ENCODE measurements at regions not wholly inside any gene's neighbourhood (a gene's known extent, or its start where the extent isn't known, plus 50 kb on each side); places are given as distances from the start of the nearest gene placed in this dataset.
"Not testable (repeated sequence)": the region's sequence is repeated elsewhere in the genome, so short reads cannot be mapped to it uniquely, and the experiment has no call there.

- Histone ChIP-seq H3K4me3 (no peak overlapping the region), H3K27me3 (peaks cover 5% of the 10 kb centered on the region), H3K27ac (no peak overlapping the region), H3K9me3 (no peaks in the 10 kb centered on the region), H3K4me1 (no peaks in the 10 kb centered on the region), H3K36me3 (no peaks in the 10 kb centered on the region)
- TF ChIP-seq CTCF (IDR thresholded peaks at IDR 0.05) (no peak), EP300 (IDR thresholded peaks at IDR 0.05) (no peak), POLR2AphosphoS5 (IDR thresholded peaks at IDR 0.05) (no peak), POLR2A (IDR thresholded peaks at IDR 0.05) (no peak)
- 93% methylated on average over 4 of the region's 5 CpGs; no CpG with 5 or more reads in 1 of the 2 donors for WGBS, 2 donors (ENCODE audit: low coverage in 1 of 2)
- ATAC-seq: no peak
These were observed 100.2 kb upstream of the PPM1J start for GRCh38 chr1:112815376-112815775.

GRCh38 chr1:112814645-112815044 lies 99.5 kb upstream of the PPM1J start:
- not testable (repeated sequence) for H3K4me3 ChIP-seq, H3K27ac ChIP-seq, H3K27me3 ChIP-seq, H3K36me3 ChIP-seq, ATAC-seq, H3K9me3 ChIP-seq, H3K4me1 ChIP-seq
- WGBS, 2 donors (ENCODE audit: low coverage in 1 of 2): 83 to 94% methylated on average over 8 of the region's 8 CpGs

- Histone ChIP-seq H3K4me1 (no peaks in the 10 kb centered on the region), H3K4me3 (no peak overlapping the region), H3K27ac (no peak overlapping the region), H3K27me3 (peaks cover 8% of the 10 kb centered on the region), H3K9me3 (no peaks in the 10 kb centered on the region), H3K36me3 (no peaks in the 10 kb centered on the region)
- peak; percentile 36 for ATAC-seq
- TF ChIP-seq POLR2A (IDR thresholded peaks at IDR 0.05) (no peak), POLR2AphosphoS5 (IDR thresholded peaks at IDR 0.05) (no peak), CTCF (IDR thresholded peaks at IDR 0.05) (peak; percentile 15 to 71 (median 47)), EP300 (IDR thresholded peaks at IDR 0.05) (no peak)
- 26 to 30% methylated on average over 6 to 7 of the region's 8 CpGs for WGBS, 2 donors (ENCODE audit: low coverage in 1 of 2)
These were observed 93.9 kb upstream of the PPM1J start for GRCh38 chr1:112808861-112809684.

- WGBS, 2 donors (ENCODE audit: low coverage in 1 of 2): 93 to 100% methylated on average over 3 of the region's 3 CpGs
- TF ChIP-seq POLR2AphosphoS5 (IDR thresholded peaks at IDR 0.05): no peak
- TF ChIP-seq CTCF (IDR thresholded peaks at IDR 0.05): no peak
- no peak for TF ChIP-seq POLR2A (IDR thresholded peaks at IDR 0.05)
- no peak for TF ChIP-seq EP300 (IDR thresholded peaks at IDR 0.05)
- Histone ChIP-seq H3K27ac (no peak overlapping the region), H3K9me3 (no peaks in the 10 kb centered on the region), H3K36me3 (no peaks in the 10 kb centered on the region), H3K4me3 (no peak overlapping the region), H3K4me1 (no peaks in the 10 kb centered on the region), H3K27me3 (peaks cover 14% of the 10 kb centered on the region)
- ATAC-seq: no peak
These were observed 92.9 kb upstream of the PPM1J start for GRCh38 chr1:112807999-112808398.

- WGBS, 2 donors (ENCODE audit: low coverage in 1 of 2): 62 to 75% methylated on average over 3 to 4 of the region's 6 CpGs
- no peaks in the 10 kb centered on the region for H3K9me3 ChIP-seq
- TF ChIP-seq CTCF (IDR thresholded peaks at IDR 0.05) (no peak), POLR2A (IDR thresholded peaks at IDR 0.05) (no peak), POLR2AphosphoS5 (IDR thresholded peaks at IDR 0.05) (no peak), EP300 (IDR thresholded peaks at IDR 0.05) (no peak)
- no peaks in the 10 kb centered on the region for H3K36me3 ChIP-seq
- H3K4me3 ChIP-seq: no peak overlapping the region
- ATAC-seq: no peak
- H3K27me3 ChIP-seq: peaks cover 14% of the 10 kb centered on the region
- H3K4me1 ChIP-seq: no peaks in the 10 kb centered on the region
- no peak overlapping the region for H3K27ac ChIP-seq
These were observed 92.0 kb upstream of the PPM1J start for GRCh38 chr1:112807117-112807516.

Measured in gastroesophageal sphincter (tissue), 4 donors.